Spleen (tissue), 11 donors: ENCODE measurements at regions not wholly inside any gene's neighbourhood (a gene's known extent, or its start where the extent isn't known, plus 50 kb on each side); places are given as distances from the start of the nearest gene placed in this dataset.

Experiments used
- DNase-seq: peaks from one replicate; pipeline ENCODE4 v3.0.0-alpha.2; 2020
- H3K27ac ChIP-seq, 8 donors: fragments of 200-600 bp; sonication (generic) in 7 of 8; 1 replicate in 4 of 8; 2 replicates in 4 of 8; pipeline versions ENCODE4 v1.5.0 to v1.8.0; 2016 to 2021; ENCODE audit warnings: inconsistent platforms in 4 of 8, mild to moderate bottlenecking in 4 of 8, moderate library complexity in 1 of 8
- H3K27me3 ChIP-seq, 7 donors: fragments of 200-600 bp; sonication (generic) in 6 of 7; replicated peaks in 1 of 7; 1 replicate in 4 of 7; 2 replicates in 3 of 7; pipeline versions ENCODE4 v1.5.0 to v1.8.0; 2016 to 2021; ENCODE audit warnings: inconsistent platforms in 3 of 7, mild to moderate bottlenecking in 1 of 7
- H3K36me3 ChIP-seq, 6 donors: fragments of 200-600 bp; sonication (generic) in 5 of 6; 1 replicate in 4 of 6; 2 replicates in 2 of 6; pipeline versions ENCODE4 v1.5.0 to v1.8.0; 2016 to 2021; ENCODE audit warnings: inconsistent platforms in 2 of 6
- H3K4me1 ChIP-seq, 6 donors: fragments of 200-600 bp; sonication (generic) in 5 of 6; 1 replicate in 3 of 6; 2 replicates in 3 of 6; pipeline versions ENCODE4 v1.5.0 to v1.8.0; 2016 to 2021; ENCODE audit warnings: inconsistent platforms in 3 of 6
- H3K4me3 ChIP-seq, 8 donors: fragments of 200-600 bp; sonication (generic) in 7 of 8; 1 replicate in 4 of 8; 2 replicates in 4 of 8; pipeline versions ENCODE4 v1.5.0 to v1.8.0; 2016 to 2021; ENCODE audit warnings: inconsistent platforms in 4 of 8, mild to moderate bottlenecking in 4 of 8, moderate library complexity in 2 of 8
- H3K9me3 ChIP-seq, 8 donors: fragments of 200-600 bp; sonication (generic) in 7 of 8; 1 replicate in 4 of 8; 2 replicates in 4 of 8; pipeline versions ENCODE4 v1.5.0 to v1.8.0; 2016 to 2021; ENCODE audit warnings: inconsistent platforms in 4 of 8
- CTCF ChIP-seq, 11 experiments: fragments of 200-600 bp in 7 of 11; fragments of 450-650 bp in 4 of 11; sonication (generic) in 4 of 11; IDR thresholded peaks in 8 of 11; conservative IDR thresholded peaks in 3 of 11; 1 replicate in 7 of 11; 2 replicates in 4 of 11; pipeline versions ENCODE4 v1.4.0 to v1.8.0; 2016 to 2021; ENCODE audit warnings: antibody characterized with exemption in 11 of 11, inconsistent platforms in 4 of 11, mild to moderate bottlenecking in 1 of 11
- POLR2A ChIP-seq, 3 donors: fragments of 450-650 bp; IDR thresholded peaks; one replicate each; pipeline ENCODE4 v1.5.1; 2017; ENCODE audit warnings: antibody characterized with exemption in 3 of 3, mild to moderate bottlenecking in 1 of 3
- POLR2AphosphoS5 ChIP-seq, 3 donors: sonication (generic); formaldehyde crosslinking; IDR thresholded peaks; one replicate each; pipeline ENCODE4 v1.5.1; 2017; ENCODE audit warnings: antibody characterized with exemption in 3 of 3
- WGBS, 5 donors: extraction: QIAGEN DNeasy Blood & Tissue Kit in 3 of 5; methylation state at CpG; one replicate each; pipeline versions ENCODE4 v1.1.5 to v1.1.7; 2013 to 2018; 5-methylcytosine and 5-hydroxymethylcytosine counted together
- intact Hi-C: fragments of 100-400 bp; cut with DNase I; formaldehyde crosslinking; loops from one replicate; pipeline ENCODE4 v1.15.0; 2023; ENCODE audit warnings: low total_unique reads
- donor health status: healthy with polysubstance abuse.
- donor health status: DM: no; HTN: no; CAD: no; lungs with moderate emphysema.
- donor health status: DM: no; HTN: no; CAD: no.
- donor health status: Bipolar disorder and iron deficiency.
- donor health status: healthy.
- donor health status: DM: no; HTN: no; CAD: no.
- donor health status: DM: yes; HTN: yes; CAD: no.

DNA sequence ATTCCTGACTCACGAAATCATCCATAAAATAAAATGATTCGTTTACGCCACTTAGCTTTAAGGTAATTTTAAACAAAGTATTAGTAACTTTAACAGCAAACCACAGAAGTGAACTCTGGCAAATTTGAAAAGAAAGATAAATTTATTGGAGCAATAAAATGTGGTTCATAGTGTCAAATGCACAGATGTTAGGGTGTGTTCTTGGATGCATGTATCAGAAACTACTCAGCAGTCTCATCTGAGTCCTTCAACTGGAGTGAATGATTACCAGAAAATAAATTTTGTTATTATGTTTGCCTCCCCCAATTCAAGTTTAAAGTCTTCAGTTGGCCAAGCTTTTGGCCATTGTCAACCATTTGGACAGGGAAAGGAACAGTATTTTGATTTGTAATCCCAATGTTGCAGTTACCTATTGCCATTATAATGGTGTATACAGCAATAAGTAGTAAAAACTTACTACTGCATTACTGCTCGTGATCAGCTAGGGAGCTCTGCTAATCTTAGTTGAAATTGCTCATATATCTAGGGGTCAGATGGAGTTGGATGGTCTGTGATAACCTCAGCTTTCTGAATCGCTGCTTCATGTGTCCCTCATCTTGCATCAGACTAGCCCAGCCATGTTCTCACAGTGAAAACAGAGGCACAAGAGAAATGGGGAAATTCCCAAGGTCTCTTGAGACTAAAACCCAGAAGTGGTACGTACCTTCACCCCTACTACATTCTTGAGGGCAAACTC is 254.6 kb upstream of the KCNIP4 start:
- intact Hi-C loops, result no loop called here
- Histone ChIP-seq H3K27me3 (no peaks in the 10 kb centered on the region), H3K9me3 (peaks cover 0 to 4% (median 0%) of the 10 kb centered on the region in 8 donors), H3K27ac (no peak overlapping the region), H3K4me1 (no peaks in the 10 kb centered on the region), H3K36me3 (no peaks in the 10 kb centered on the region), H3K4me3 (no peak overlapping the region)
- WGBS, 5 donors, result 67 to 83% (median 77%) methylated on average over 6 of the region's 6 CpGs
- no peak for DNase-seq
- TF ChIP-seq POLR2AphosphoS5 (IDR thresholded peaks at IDR 0.05), result no peak
- no peak for TF ChIP-seq CTCF (IDR thresholded peaks at IDR 0.05 in 8 of 11, conservative IDR thresholded peaks at IDR 0.05 in 3 of 11)
- TF ChIP-seq POLR2A (IDR thresholded peaks at IDR 0.05), result no peak

DNA sequence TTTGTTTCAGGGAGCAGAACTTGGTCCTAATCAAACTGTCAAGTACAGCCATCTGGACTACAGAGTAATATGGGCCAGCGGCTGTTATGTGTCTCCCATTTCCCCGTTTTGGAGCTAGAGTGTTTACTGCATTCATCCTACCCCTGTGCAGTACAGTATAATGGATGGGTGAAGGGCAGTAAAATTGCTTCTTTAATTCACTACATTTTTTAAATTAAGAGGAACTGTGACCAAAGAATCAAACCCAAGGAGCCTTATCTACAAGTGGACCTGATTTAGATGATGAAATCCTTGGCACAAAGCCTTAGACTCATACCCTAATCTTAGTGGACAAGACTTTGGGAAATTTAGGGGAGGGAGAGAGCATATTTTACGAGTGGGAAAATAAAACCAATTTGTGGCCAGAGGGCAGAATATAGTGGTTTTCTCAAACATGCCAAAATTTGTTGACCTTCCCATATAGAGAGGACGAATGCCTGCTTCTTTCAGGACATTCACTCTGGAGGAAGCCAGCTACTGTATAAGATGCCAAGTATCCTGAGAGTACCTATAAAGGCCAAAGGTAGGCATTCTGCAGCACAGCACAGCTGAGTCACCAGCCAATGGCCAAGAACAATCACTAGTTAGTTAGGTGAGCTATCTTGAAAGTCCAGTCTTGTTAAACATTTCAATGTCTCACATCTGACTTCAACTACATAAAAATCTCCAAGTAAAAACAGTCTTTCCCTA is 253.8 kb upstream of the KCNIP4 start:
- Histone ChIP-seq H3K4me1 (no peaks in the 10 kb centered on the region), H3K27ac (no peak overlapping the region), H3K9me3 (peaks cover 0 to 10% (median 0%) of the 10 kb centered on the region in 8 donors), H3K4me3 (no peak overlapping the region), H3K36me3 (no peaks in the 10 kb centered on the region), H3K27me3 (no peaks in the 10 kb centered on the region)
- TF ChIP-seq POLR2A (IDR thresholded peaks at IDR 0.05) (no peak), CTCF (IDR thresholded peaks at IDR 0.05 in 8 of 11, conservative IDR thresholded peaks at IDR 0.05 in 3 of 11) (no peak), POLR2AphosphoS5 (IDR thresholded peaks at IDR 0.05) (no peak)
- intact Hi-C loops, result no loop called here
- WGBS, 5 donors, result 67 to 80% (median 68%) methylated on average over 4 of the region's 4 CpGs
- no peak for DNase-seq

DNA sequence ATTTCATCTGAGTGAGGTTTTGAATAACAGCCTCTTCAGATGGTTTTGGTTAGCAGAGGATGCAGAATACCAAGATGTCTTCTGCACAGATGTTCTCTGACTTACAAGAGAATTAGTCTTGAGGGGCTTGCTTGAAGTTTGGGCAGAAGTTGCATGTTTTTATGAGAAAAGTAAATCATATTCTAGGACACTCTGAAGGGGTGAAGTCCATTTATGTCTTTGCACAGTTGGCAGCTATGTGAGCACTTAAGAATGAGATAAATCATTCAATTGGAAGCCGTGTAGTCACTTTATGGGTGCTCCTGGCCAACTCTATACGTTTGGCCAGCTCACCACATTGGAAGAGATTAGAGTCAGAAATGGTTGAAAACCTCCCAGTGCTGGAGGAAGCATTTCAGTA is 252.7 kb upstream of the KCNIP4 start:
- WGBS, 5 donors, result 27 to 37% (median 29%) methylated on average over 2 of the region's 2 CpGs
- H3K4me3 ChIP-seq, result no peak overlapping the region
- H3K27me3 ChIP-seq, result no peaks in the 10 kb centered on the region
- no peaks in the 10 kb centered on the region for H3K4me1 ChIP-seq
- peaks cover 0 to 10% (median 0%) of the 10 kb centered on the region in 8 donors for H3K9me3 ChIP-seq
- TF ChIP-seq POLR2A (IDR thresholded peaks at IDR 0.05) (no peak), CTCF (IDR thresholded peaks at IDR 0.05 in 8 of 11, conservative IDR thresholded peaks at IDR 0.05 in 3 of 11) (no peak), POLR2AphosphoS5 (IDR thresholded peaks at IDR 0.05) (no peak)
- H3K36me3 ChIP-seq, result no peaks in the 10 kb centered on the region
- intact Hi-C loops, result no loop called here
- DNase-seq, result no peak
- no peak overlapping the region for H3K27ac ChIP-seq

DNA sequence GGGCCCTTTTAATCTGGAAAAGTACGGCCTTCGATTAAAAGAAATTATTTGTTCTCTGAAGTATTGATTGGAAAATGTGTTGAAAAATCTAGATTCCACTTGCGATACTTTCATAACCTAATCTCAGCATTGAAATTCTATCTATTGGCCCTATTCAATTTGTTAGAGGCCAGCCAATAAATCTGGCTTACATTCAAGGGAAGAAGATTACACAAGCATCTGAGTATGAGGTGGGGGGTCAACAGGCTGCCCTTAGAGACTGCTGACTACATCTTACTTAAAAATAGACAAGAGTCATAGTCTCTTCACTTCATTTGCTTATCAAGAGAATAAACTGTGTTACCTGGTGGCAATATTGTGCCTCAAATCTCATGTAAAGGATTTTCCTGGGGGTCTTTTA is 248.0 kb upstream of the KCNIP4 start:
- no peak for DNase-seq
- TF ChIP-seq POLR2AphosphoS5 (IDR thresholded peaks at IDR 0.05), result no peak
- no peak for TF ChIP-seq CTCF (IDR thresholded peaks at IDR 0.05 in 8 of 11, conservative IDR thresholded peaks at IDR 0.05 in 3 of 11)
- TF ChIP-seq POLR2A (IDR thresholded peaks at IDR 0.05), result no peak
- Histone ChIP-seq H3K36me3 (no peaks in the 10 kb centered on the region), H3K9me3 (peaks cover 0 to 10% (median 0%) of the 10 kb centered on the region in 8 donors), H3K27ac (no peak overlapping the region), H3K4me3 (no peak overlapping the region), H3K4me1 (no peaks in the 10 kb centered on the region), H3K27me3 (no peaks in the 10 kb centered on the region)
- 85 to 99% (median 92%) methylated on average over 3 of the region's 3 CpGs for WGBS, 5 donors
- intact Hi-C loops, result no loop called here
